NOMO-1 treated with DMSO at 0.1 percent for 48 hours (cell line): ENCODE measurements at regions not wholly inside any gene's neighbourhood (a gene's known extent, or its start where the extent isn't known, plus 50 kb on each side); places are given as distances from the start of the nearest gene placed in this dataset.
A peak's percentile ranks its signal among the peaks of the same experiment; 100 is the strongest.

Source experiments
- DNase-seq: peaks from one replicate; lab custom pipeline; 2025; ENCODE audit not compliant: unreplicated experiment; lab: John Stamatoyannopoulos, UW

DNA sequence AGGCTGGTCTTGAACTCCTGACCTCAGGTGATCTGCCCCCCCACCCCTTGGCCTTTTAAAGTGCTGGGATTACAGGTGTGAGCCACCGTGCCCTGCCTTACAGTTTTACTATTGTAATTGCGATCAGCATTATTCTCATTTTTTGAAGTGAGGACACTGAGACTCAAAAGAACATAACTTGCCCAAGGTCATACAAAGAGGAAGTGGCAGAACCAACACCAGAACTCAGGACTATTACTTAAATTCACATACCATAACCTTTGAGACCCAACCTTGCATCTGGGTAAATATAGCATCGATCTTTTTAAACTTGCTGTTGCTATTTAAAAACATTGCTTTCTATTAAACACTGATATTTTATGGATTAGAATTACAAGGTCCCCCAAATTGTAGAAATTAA is 54.2 kb downstream of the FOXI1 start:
- peak; percentile 6 for DNase-seq

DNA sequence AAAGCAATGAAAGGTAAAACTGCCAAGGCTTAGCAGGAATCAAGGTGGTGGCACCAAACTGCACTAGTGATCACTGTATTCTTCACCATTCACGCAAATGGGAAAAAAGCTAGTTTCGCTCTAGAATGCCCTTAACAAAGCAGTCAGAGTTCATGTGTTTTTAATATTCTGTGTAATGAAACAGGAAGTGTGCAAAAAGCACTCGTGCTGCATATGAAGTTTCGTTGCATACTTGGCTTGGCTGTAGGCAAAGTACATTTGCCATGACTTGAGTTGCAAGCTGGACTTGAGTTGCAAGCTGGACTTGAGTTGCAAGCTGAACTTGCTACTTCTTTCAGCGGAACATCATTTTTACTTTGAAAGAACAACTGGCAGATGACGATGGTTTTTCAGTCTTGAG is 55.4 kb downstream of the FOXI1 start:
- peak; percentile 39 for DNase-seq

DNA sequence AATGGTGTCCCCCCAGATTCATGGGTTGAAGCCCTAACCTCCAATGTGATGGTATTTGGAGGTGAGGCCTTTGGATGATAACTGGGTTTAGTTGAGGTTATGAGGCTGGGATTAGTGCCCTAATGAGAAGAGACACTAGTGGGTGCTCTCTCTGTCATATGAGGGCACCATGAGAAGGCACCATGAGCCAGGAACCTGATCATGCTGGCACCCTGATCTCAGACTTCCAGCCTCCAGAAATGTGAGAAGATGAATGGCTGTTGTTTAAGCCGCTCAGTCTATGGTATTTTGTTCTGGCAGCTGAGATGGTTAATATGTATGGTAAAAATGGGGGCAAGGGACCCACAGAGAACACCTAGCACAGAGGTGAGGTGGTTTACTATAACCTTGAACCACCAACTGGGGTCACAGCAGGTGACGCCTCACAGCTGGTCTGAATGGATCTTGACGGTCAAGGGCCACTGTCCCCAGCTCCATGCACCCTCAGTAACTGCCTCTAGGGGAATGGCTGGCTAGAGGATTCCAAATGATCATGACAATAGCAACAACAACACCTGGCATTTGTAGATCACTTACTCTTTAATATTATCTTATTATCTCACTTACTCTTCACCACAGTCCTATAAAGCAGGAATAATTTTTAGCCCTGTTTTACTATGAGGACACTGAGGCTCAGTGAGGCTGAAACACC is 57.1 kb downstream of the FOXI1 start:
- no peak for DNase-seq

GRCh38 chr5:170164087-170164486 is 58.4 kb downstream of the FOXI1 start:
- DNase-seq, result no peak

GRCh38 chr5:170164921-170165320 is 59.2 kb downstream of the FOXI1 start:
- no peak for DNase-seq

- DNase-seq, result no peak
These were observed 60.4 kb downstream of the FOXI1 start for GRCh38 chr5:170166101-170166500.

GRCh38 chr5:170168002-170168401 is 62.3 kb downstream of the FOXI1 start:
- no peak for DNase-seq

DNA sequence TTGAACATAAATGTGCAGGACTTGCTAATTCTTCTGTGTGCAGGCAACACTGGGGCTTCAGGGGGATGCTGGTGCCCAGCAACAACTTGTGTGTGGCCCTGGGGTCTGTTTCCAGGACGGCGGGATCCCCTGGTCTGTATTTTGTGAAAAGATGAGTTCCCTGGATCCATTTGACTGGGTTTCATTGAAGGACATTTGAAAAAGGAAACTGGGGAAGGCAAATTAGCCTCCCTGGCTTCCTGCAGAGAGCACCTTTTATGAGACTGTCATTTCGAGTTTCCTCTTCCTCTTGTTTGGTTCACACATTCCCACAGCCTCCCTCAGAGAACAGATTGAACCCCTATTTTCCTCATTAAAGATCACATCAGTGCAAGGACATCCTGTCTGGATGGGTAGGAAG is 63.1 kb downstream of the FOXI1 start:
- DNase-seq, result no peak

- no peak for DNase-seq
These were observed 62.8 kb upstream of the C5orf58 start for GRCh38 chr5:170169996-170170395.

DNA sequence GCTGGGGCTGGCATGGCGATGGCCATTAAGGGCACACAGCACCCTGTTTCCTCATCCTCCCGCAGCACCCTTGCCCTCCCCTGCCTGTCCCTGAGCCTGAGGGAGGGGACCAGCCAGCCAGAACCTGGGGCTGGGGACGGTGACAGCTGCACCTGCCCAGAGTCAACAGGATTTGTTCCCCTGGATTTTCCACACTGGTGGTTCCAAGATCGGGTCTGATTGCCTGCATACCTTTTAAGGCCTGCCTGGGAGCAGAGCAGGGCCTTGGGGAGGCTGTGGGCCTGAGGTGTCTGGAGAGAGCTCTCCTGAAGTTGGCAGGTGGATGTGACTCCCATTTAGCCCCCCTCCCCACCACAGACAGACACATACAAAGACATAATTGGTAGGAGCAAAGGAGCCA is 61.0 kb upstream of the C5orf58 start:
- no peak for DNase-seq

- DNase-seq, result no peak
These were observed 59.6 kb upstream of the C5orf58 start for GRCh38 chr5:170173227-170173626.

DNA sequence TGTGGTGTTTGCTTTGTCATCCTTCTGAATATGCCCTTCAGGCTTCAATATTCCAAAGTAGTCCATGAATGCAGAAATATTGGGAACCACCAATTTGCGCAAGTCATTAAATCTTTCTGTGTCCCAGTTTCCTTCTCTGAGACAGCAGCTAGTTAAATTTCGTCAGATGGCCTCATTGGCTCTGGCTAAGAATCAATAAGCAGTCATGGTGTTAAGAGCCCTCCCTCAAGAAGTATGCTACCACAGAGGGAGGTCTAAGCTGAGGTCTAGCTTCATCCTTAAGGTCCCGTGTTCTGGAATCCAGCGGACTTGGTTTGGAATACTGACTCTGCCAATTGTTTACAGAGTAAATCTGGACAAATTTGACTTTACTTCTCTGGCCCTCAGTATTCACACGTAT is 59.1 kb upstream of the C5orf58 start:
- DNase-seq, result no peak

- no peak for DNase-seq
These were observed 55.9 kb upstream of the C5orf58 start for GRCh38 chr5:170176916-170177315.

DNA sequence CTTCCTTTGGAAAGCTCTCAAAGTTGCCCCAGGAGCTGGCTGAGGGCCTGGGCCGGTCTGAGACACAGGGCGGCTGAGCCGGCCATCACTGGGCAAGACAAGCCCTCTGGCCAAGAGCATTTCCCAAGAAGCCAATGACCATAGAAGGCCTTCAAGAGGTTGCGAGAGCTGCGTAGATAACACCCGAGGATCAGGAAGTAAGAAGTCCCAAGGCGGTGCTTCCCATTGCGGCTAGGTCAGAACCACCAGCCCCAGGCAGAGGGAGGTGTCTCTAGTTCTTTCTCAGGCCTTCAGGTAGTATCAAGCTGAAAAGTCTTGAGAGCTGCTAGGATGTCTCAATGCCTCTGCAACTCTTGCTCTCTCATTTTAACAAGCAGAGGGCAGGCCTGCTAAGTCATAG is 54.0 kb upstream of the C5orf58 start:
- DNase-seq, result no peak

GRCh38 chr5:170179626-170180025 is 53.2 kb upstream of the C5orf58 start:
- no peak for DNase-seq

DNA sequence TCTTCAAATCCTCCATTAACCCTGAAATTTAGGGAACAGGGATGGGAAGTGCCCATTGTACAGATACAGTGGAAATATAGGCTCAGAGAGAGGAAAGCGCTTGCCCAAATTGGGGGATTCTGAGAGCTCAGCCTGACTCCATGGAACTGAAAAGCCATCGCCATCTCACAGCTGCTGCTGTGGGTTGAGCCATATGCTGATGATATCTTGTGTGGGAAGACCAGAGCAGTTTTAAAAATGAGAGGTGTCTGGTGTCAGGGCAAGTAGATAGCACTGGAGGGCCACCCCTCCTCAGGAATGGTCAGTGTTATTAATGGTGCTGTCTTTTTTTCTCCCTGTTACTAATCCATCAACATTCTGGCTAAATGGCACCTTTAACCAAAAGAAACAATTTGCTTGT is 50.9 kb upstream of the C5orf58 start:
- DNase-seq, result no peak

DNA sequence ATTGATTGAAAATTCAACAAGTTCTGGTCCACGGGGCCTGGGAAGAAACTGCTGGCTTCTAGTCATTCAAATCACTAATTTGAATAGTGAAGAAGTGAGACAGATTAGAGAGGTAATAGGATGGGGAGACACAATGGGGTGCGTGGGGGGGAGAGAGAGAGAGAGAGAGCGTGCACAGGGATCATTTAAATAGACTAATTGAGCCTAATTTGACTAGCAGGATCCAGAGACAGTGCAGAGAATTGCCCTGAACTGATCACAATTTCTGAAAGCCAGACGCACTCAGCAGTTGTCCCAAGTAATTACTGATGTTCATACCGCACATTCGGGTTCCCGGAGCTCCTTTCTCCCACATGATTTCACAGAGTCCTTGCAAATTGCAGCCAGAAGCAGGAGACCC is 50.3 kb upstream of the C5orf58 start:
- DNase-seq, result no peak
